Umbilical cord (tissue), 1 donor: ENCODE measurements at regions not wholly inside any gene's neighbourhood (a gene's known extent, or its start where the extent isn't known, plus 50 kb on each side); places are given as distances from the start of the nearest gene placed in this dataset.

Experiments
- DNase-seq: peaks from one replicate; pipeline ENCODE4 v3.0.0-alpha.2; 2015; ENCODE audit warnings: low spot score

DNA sequence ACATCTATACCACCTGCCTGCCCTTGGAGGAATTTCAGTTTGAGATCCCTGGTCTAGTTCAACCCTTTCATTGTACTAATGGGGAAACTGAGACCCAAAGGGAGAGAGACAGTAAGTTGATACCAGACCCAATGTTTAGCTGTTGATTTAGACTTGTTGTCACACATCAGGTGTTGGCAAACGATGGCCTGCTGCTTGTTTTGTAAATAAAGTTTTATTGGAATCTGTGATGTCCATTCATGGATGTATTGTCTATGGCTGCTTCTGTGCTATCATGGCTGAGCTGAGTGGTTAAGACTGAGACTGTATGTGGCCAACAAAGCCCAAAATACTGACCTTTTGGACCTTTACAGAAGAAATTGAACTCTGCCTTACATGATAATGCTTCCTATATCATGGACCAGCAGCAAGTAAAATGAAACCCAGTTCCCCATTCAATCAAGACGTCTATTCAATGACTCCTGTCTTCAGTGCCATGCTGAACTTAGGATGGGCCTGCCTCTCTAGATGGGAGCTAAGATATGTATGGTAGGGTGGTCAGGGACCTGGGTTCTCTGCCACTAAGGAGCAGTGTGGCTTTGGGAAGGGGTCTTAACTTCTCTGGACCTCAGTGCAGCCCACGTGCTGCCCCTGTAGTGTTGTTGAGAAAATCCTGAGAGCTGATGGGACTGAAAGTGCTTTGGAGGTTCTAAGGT, 111.0 kb downstream of the IRX5 start:
- no peak for DNase-seq

DNA sequence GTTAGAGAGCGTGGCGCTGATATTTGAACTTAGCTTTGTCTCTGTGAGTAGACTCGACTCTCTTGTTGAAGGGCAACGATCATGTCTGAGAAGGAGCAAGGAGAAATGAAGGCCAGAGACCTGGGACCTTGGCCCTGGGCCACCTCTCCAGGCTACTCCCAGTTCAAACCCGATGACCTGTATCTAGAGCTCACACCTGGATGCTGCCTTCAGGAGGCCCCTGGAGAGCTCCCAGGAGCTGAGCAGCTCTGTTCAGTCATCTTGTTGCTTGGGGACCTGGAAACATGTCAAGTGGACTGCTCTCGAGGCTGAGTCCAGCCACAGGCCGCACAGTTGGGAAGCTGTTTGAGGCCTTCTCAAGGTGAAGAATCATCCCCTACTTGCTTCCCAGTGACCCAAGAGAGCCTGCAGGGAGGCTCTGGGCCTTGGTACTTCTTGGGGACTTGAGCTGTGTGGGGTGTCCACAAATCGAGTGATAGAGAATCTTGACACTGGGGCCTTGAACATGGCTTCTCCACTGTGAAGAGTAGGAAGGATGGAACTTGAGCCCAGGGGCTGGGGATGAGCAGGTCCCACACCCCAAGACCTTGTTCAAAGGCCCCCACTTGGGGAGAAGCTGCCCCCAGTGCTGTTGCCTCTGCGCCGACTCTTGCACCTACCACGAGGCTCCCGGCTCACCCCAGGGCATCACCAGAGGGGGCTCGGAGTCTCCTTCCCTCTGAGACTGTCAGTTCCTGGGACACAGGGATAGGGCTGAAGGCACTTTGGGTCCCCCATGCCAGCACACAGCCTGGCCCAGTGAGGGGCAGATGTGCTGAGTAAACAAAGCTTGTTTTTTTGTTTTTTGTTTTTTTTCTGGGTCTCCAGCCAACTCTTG, 112.1 kb downstream of the IRX5 start:
- no peak for DNase-seq

DNA sequence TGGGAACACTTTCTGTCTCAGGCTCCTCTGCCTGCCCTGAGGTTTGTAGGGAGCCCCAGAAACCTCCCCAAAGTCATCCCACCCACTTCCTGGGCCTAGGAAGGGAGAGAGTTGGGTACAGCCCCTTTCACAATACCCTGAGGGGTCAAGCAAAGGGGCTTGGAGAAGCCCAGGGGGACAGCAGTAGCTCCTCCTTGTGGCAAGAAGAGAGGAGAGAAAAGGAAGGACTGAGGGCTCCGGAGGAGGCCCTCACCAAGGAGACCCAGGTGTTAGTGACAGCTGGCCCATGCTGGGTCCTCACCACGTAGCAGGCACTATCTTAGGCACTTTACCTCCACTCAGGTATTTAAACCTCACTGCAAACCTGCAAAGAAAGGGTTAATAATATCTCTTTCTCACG, 112.8 kb downstream of the IRX5 start:
- no peak for DNase-seq

DNA sequence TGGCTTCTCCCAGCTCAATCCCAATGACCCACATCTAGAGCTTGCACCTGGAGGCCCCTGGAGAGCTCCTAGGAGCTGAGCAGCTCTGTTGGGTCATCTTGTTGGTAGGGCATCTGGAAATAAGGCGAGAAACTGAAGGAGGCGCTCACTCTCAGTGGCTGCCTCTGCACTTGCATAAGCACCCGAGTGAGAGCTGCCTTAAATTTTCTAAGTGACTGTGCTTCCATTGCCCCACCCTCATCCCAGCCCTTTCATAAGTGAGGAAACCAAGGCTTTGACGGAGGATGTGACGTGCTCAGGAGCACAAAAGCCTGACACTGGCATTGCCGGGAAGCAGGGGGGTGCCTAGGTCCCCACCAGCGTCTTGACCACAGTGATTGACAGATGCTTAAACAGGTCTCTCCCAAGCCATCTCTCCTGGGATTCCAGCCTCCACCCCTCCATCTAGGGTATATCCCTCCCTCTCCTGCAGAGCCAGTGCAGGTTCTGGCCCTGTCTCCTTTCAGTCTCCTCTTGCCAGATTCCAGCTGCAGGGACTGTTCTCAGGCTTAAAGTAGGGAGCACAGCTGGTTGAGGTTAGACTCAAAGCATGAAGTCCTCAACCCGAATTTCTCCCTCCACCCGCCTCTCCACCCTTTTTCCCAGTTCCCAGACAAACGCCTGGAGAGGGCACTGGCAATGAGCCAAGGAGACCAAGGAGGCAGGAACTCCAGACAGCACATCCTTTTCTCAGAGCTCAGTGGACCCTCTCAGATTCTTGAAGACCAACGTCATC, 113.7 kb downstream of the IRX5 start:
- no peak for DNase-seq

DNA sequence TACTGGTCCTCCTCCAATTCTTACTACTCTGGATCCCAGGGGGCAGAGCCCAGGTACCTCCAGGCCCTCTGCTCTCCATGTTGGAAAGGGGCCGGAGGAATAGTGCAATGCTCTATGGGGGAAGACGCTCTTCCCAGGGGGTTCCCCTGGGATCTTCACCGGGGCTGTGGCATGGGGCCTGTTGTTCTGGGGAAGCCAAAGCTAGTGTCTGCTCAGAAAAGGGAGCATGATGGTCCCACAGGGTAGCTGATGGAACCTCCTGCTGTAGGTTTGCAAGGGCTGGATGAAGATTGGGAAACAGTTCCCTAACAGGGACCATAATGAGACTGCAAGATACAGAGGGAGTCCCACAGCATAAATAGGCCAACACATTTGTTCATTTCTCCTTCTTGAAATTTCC, 114.7 kb downstream of the IRX5 start:
- no peak for DNase-seq

DNA sequence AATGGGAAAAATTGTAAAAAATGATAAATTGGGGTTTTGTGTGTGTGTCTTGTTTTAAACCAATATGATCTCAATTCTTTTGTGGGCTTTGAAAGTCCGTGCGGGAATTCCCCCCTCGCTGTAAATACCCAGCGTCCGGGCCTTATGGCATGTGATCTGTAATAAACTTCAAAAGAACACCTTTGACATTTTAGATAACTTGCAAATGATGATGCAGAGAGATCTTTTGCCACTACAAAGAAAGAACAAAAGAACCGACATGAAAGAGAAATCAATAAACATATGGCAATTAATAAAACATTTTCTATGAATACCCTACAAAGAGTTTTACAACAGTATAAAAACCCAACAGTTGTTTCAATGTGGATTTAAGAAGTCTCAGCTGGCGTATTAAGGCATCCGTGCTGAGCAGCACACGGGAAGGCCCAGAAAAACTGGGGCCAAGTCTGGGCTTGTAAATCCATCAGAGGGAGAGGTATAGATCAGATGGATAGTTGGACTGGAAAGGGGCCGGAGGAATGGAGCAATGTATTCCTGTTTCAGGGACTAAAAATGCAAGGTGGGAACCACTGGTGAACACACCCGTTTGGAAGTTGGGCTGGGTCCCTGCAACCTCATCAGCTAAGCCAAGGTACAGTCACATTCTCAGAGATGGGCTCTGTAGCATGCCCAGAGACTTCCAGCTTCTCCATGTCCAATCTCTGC, 115.2 kb downstream of the IRX5 start:
- no peak for DNase-seq

DNA sequence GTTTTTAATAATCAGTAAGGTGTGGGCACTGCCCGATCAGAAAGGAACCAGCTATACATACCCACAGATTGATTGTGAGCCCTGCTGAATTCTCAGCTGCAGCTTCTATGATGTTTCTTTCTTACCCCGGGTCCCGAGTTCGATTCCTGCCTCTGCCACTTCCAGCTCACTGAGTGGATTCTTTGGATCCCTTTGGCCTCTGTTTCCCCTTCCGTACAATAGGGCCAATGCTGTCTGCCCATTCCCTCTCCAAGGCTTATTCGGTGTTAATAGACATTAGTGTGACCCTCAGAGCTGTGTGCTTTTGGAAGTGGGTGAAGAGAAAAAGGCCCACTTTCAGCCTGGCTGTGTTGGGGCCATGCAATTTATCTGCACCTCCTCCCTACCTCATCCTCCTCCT, 115.8 kb downstream of the IRX5 start:
- DNase-seq, result no peak

DNA sequence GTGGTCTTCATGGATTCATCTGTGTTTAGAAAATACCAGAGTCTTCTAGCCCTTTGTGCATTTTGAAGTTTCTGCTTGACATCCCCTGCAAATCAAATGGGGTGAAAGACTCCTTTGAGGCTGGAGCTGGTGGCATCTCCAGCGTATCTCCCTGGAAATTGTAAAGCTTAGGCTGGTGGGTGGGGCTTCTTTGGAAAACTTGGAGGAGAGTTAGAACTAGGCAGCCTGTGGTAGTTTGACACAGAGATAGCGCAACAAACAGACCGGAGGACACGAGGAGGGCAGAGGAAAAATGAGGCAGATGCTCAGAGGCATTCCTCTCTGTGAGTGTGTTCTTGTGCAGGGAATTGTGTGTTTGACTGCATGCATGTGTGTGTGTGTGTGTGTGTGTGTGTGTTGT, 116.3 kb downstream of the IRX5 start:
- DNase-seq, result peak; percentile 54

DNA sequence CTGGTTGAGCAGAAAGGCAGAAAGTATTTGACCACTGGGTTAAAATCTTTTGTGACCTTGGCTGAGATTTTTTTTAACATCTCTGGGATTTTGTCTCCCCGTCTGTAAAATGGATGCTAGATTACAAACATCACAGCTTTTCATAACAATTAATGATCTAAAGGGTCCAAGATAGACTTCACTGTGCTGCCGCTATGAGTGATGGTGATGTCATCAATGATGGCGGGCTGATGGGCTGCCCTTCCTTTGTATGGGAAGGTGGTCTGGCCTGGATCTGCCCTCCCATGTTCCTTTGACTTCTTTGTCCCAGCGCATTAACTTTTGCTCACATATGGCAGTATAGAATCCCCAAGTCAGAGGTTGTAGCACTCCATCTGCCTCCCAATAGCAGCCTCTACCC, 116.7 kb downstream of the IRX5 start:
- DNase-seq, result no peak

DNA sequence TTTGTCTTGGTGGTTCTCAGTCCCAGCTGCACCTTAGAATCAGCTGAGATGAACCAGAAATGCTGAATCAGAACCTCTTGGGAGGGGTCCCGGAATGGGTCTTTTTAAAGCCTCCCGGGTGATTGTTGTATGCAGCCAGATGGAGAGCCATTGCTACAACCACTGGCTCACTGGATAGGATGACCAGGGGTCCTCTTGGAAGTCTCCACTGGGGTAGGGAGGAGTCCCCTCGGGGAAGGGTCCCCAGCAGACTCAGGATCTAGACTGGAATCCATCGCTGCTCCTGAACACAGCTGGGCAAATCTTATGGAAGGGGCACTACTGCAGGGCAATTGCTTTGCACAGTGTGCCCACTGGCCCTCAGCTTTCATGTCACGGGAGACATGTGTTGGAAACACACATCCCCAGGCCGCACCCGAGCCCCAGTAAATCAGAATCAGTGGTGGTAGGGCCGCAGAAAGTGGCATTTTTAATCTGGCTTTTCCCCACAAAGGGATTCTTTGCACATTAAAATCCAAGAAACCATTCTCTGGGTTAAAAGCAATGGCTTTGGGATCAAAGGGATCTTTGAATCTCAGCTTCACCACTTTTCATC, 117.3 kb downstream of the IRX5 start:
- no peak for DNase-seq

DNA sequence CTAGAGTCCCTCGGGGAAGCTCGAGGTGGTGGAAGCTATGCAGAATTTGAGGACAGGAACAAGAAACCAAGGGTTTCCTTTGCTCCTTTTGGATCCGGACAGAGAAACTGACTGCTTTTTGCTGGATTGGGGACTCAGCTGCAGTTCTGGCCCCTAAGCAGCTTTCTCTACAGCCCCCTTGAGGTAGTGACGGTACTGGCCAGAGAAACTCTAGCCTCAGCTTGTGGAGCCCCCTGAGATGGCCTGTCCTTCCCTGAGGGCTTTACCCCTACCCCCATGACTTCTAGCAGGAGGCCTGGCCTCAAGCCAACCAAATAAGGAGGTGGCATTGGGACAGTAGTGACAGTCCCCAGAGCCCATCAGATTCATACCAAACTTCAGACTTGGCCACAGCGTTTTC, 118.1 kb downstream of the IRX5 start:
- no peak for DNase-seq

DNA sequence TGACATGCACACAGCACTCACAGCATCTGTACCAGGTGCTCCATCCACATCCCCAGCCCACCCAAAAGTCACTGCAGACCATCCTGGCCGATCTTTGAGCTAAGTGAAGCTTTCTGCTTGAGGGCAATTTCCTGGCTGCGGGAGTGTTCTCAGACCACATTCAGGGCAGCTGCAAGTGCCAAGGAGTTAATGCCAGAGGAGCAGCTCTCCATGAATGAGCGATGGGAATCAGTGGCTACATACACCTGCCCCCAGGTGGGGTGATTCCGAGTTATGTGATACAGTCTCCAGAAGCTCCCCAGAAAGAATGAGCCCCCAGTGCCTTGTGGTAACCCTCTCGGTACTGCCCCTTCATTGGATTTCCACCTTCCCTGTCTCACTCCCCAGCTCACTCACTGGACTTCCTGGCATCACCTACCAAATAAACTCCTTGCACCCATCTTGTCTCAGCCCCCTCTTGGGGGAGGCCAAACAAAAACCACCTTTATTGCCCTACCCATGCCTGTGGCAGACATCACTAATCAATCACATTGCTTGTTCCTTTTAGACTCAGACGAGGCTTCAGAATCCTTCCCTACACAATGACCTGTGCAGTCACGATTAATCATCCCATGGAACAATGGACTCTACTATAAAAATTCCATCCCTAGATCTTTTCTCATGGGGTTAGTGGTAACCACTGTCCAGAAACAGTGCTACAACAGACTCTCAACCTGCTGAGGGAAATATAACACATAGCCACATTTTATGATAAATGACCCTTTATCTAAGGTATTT, 121.1 kb downstream of the IRX5 start:
- DNase-seq, result no peak

DNA sequence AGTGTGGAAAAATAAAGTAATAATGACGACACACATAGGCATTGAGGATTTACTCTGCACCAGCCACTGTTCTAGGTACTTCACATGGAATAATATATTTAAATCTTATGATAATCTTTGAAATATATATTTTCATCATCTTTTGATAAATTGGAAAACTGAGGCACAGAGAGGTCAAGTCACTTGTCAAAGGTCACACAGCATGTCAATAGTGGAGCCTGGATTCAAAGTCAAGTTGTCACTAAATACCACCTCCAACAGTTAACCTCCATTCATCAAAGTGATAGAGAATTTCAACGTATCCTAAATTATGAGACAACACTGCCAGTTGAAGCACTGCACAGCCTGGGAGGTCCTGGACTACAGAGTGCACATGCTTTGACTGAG, 121.7 kb downstream of the IRX5 start:
- DNase-seq, result no peak

DNA sequence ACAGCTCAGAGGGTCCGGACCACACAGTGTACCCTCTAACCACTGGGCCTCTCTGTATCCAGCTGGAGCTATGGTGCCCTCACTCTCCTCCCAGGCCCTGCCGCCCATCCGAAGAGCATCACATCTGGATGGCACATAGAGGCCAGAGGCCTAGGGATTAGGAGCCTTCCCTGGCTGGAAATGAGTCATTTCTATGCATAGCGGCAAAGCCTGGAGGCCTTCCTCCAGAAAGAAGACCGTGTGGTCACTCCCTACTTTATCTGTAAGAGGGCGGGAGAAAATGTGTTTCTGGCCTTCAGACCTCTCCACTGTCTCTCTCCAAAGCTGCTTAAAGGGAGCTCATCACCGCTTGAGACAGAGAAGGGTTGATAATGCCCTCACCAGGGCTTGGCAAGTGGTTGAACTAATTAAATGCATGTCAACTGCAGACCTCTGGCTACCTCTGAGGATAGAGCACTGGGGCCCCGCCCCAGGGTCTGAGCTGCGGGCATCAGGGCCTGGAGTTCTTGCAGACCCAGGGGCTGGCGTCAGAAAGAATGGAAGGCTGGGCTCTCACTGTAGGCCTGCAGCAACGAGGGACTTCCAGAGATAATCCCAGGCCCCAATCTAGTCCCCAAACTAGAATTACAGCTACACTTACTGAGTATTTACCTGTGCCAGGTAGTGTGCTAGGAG, 122.2 kb downstream of the IRX5 start:
- peak; percentile 94 for DNase-seq

DNA sequence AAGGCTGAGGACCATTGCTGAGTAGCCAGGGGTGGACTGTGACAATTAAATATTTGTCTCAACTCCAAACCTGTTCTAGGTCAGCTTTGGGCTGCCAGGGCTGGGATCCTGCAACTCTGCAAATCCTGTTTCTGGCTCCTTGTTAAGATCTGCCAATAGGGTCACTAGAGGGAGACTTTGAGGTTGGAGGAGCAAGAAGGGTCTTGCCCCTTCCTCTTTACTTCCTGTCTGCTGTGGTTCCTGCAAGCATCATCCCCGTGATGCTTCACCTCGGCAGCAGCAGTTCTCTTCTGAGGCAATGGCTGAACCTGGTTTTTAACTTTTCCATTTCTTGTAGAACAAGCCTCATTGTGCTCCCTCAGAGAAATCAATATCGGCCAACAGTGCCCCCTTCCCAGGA, 124.6 kb downstream of the IRX5 start:
- DNase-seq, result no peak

DNA sequence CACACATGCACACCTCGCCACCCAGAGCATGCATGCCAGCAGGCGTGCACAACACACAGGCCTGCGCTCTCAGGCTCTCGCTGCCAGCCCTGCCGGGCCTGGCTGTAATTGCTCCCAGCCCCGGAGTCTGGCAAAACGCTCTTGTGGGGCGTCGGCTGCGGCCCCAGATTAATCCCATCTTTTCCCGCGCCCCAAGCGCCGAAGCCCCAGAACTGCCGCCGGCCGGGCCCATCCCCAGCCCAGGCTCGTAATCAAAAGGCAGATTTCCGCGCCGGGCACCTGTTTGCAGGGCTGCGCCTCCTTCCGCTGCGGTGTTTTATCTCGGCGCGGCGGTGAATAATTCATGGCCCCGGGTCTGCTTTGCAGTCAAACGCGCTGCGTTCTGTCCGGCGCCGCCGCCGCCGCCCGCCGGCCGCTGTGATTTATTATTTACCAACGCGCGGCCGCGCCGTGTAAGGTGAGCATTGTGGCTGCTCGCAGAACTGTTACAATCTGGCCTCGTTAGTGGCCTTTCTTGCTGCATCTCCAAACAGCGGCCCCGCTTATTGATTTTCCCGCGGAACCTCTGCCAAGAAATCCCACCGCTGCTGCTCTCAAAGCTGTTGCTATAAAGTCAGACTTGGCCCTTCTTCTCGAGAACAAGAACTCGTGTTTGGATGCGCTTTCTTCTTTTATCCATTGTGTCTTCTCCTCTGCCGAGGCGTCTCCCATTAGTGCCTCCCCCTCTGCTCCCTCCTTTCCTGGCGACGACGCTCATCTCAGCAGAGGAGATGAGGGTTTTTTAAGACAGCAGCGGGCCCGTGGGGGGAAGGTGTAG, 126.1 kb downstream of the IRX5 start:
- no peak for DNase-seq

DNA sequence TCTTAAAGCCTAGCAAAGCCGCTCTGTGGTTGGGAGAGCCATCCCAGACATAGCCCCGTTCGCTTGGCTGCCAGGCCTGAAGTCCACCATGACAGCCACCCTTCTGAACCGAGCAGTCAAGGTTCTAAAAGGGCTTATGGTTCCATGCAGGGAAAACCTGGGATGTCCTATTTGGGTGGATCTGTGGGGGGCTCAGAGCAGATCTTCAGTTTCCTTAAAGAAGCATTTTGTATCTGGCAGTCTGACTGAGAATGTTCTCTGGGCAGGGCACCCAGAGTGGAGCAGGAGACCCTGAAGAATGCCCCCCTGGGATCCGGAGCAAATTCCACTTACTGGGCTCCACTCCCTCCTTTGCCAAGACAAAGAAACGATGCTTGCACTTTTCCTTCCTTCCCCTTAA, 127.2 kb downstream of the IRX5 start:
- DNase-seq, result no peak

DNA sequence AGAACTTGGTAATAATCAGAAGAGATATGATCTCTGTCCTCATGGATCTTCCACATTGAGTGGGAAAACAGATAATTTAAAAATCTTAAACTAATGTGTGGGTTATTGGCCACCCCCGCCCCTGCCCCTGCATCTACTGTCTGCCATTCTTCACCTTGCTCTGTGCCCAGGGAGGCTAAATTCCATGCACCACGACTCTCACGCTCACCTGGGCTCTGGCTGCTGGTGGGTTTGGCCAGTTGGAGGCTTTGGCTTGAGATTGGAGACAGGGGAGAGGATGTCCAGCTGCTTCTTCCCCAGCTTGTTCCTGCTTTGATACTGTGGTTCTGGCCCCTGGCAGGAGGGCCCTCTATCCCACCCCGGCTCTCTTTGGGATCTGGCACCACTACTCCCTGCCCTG, 127.9 kb downstream of the IRX5 start:
- no peak for DNase-seq

DNA sequence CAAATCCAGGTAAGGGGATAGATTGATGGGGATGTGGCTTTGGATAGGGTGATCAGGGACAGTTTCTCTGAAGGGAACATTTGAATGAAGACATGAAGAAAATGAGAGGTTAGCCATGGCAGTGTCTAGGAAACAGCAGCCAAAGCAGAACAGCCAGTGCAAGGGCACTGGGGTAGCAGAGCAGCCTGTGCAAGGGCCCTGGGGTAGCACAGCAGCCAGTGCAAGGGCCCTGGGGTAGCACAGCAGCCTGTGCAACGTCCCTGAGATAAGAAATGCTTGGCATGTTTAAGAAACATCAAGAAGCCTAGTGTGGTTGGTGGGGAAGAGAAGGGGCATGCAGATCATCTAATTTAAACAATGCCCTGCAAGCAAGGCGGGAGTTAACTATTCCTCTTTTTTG, 128.5 kb downstream of the IRX5 start:
- DNase-seq, result no peak
